ENCODE measurements at regions not wholly inside any gene's neighbourhood (a gene's known extent, or its start where the extent isn't known, plus 50 kb on each side); places are given as distances from the start of the nearest gene placed in this dataset.
"Not testable (repeated sequence)": the region's sequence is repeated elsewhere in the genome, so short reads cannot be mapped to it uniquely, and the experiment has no call there.

DNA sequence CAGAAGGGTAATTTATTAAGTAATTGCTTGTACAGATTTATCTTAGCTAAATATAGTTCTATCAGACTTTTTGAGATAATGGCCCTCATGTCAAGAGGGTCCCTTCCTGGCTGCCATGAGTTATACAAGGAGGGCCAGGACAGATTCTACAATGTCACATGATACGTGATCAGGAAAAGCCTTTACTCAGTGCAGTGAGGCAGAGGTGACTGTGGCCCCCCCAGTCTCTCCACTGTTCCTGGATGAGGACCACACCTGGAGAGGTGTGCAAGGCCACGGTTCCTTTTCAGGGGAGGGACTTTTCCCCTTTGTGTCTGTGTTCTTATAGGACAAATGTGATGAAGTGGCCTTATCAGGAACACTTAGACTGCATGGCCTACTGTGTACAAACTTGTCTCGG is 54.3 kb upstream of the LRCH1 start:
- ChIA-PET POLR2A (no interaction called here), CTCF (no interaction called here)
- Mint-ChIP-seq H3K36me3 (ENCODE audit: low read depth) (no peaks in the 10 kb centered on the region), H3K4me3 (no peak overlapping the region), H3K27ac (no peak overlapping the region), H3K9me3 (no peaks in the 10 kb centered on the region), H3K4me1 (no peaks in the 10 kb centered on the region), H3K27me3 (peaks cover 12% of the 10 kb centered on the region)
- DNase-seq, result no peak

DNA sequence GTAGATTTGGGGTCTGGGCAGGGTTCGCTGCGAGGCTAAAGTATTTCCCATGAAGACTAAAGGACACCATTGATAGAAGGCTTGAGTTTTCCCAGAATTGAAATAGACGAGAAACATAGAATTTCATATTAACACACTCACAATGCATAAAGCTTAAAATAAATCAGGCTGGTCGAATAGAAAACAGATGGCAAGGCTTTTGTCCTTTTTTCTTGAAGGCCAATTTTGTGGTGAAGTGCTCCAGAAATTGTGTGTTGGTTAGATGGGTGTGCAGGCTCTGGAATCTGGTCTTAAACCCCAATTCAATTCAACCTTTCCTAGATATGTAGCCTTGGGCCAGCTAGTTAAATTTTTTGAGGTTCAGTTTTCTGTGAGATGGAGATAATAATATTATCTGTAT is 56.9 kb upstream of the LRCH1 start:
- CTCF ChIA-PET, result interaction anchor here (0.7 to 1.6 kb wide), 2 partner anchors 225 to 277 kb away, joined by 3 to 4 read pairs; no protein-coding TSS in a partner anchor
- Mint-ChIP-seq H3K4me3 (no peak overlapping the region), H3K4me1 (no peaks in the 10 kb centered on the region), H3K27ac (no peak overlapping the region), H3K36me3 (ENCODE audit: low read depth) (no peaks in the 10 kb centered on the region), H3K9me3 (no peaks in the 10 kb centered on the region), H3K27me3 (peaks cover 4% of the 10 kb centered on the region)
- no peak for DNase-seq
- POLR2A ChIA-PET, result no interaction called here

DNA sequence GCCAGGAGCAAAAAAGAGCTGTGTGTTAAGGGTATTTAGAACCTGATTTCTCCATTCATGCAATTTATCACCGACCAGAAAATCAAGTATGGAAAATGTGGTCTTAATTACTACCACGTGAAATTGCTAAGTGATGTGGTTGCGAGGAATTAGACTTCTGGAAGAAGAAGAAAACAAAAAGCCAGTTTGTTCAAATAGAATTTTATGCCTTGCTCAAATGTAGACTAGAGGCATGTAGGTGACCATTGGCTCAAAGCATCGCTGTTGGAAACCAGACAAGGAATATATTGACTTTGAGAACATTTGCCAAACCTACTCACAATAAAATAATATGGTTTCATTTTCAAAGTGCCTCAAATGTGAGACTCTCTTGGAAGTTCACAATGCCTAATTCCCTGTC is 57.3 kb upstream of the LRCH1 start:
- Mint-ChIP-seq H3K9me3 (no peaks in the 10 kb centered on the region), H3K4me1 (no peaks in the 10 kb centered on the region), H3K27ac (no peak overlapping the region), H3K36me3 (ENCODE audit: low read depth) (no peaks in the 10 kb centered on the region), H3K4me3 (no peak overlapping the region), H3K27me3 (peaks cover 4% of the 10 kb centered on the region)
- DNase-seq, result no peak
- CTCF ChIA-PET, result interaction anchor here (0.7 to 1.6 kb wide), 2 partner anchors 226 to 278 kb away, joined by 3 to 4 read pairs; no protein-coding TSS in a partner anchor
- POLR2A ChIA-PET, result no interaction called here

DNA sequence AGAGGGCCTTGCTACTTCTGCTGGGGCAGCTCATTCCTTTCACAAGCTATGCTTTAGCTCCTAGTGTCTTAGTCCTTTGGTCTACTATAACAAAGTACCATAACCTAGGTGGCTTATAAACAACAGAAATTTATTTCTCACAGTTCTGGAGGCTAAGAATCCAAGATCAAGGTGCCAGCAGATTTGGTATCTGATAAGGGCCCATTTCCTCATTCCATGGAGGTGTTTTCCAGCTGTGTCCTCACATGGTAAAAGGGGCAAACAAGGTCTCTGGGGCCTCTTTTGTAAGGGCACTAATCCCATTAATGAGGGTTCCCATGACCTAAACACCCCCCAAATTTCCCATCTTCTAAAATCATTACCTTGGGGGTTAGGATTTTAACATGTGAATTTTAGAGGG is 57.9 kb upstream of the LRCH1 start:
- POLR2A ChIA-PET, result no interaction called here
- CTCF ChIA-PET, result interaction anchor here (1.6 to 1.9 kb wide), 3 partner anchors 57 to 226 kb away, joined by 4 to 10 read pairs (median 5); no protein-coding TSS in a partner anchor
- Mint-ChIP-seq H3K27ac (no peak overlapping the region), H3K4me1 (peaks cover under 1% of the 10 kb centered on the region), H3K9me3 (no peaks in the 10 kb centered on the region), H3K4me3 (no peak overlapping the region), H3K27me3 (peaks cover 8% of the 10 kb centered on the region), H3K36me3 (ENCODE audit: low read depth) (no peaks in the 10 kb centered on the region)
- DNase-seq, result no peak

DNA sequence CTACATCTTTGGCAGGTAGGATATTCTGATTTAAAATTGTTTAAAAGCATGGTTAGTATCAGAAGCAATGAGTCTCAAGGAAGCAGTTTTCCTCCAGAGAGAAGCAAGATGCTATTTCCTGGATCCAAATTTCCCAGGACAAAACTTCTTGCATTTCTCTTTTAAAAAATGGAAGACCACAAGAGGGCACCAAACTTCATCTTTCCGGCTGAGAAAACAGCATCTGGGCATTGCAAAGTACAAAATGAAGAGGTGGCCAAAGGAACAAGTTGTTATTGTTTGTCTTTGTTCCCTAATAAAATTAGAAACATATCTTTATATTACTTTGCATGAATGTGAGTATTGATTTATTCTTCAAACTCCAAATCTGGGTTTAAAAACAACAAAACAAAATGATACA is 60.0 kb upstream of the LRCH1 start:
- Mint-ChIP-seq H3K27me3 (peaks cover 13% of the 10 kb centered on the region), H3K4me3 (no peak overlapping the region), H3K4me1 (peaks cover 5% of the 10 kb centered on the region), H3K9me3 (no peaks in the 10 kb centered on the region), H3K36me3 (ENCODE audit: low read depth) (no peaks in the 10 kb centered on the region), H3K27ac (no peak overlapping the region)
- CTCF ChIA-PET, result no interaction called here
- DNase-seq, result no peak
- POLR2A ChIA-PET, result no interaction called here

DNA sequence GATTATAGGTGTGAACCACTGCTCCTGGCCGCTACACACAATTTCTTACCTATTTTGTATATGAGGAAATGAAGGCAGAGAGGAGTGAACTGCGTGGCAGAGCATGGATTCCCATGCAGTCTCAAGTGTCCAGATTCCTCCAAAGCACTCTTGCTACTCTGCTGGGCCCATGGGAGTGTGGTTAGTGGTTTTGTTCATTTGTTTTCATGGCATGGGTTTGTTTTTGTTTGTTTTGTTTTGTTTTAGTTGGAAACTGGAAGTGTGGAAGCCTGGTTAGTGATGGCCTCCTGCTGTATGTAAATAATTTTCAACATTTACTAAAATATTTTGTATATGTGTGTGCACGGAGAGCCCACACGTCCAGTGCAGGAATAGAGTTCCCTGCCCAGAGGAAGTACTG is 61.3 kb upstream of the LRCH1 start:
- Mint-ChIP-seq H3K27me3 (peaks cover 14% of the 10 kb centered on the region), H3K4me3 (no peak overlapping the region)
- POLR2A ChIA-PET, result no interaction called here

DNA sequence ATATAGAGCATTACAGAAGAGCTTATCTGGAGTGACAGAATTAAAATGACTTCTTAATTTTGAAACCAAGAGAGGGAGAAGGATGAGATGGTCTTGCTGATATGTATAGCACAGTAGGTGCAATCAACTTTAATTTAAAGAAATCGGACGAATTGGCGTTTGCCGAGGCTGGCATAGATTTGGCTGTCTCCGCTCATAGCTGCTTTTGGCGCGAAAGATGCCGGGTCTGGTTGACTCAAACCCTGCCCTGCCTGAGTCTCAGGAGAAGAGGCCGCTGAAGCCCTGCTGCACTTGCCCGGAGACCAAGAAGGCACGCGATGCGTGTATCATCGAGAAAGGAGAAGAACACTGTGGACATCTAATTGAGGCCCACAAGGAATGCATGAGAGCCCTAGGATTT is 62.3 kb upstream of the LRCH1 start:
- H3K27ac Mint-ChIP-seq; H3K4me1 Mint-ChIP-seq; H3K9me3 Mint-ChIP-seq; H3K4me3 Mint-ChIP-seq; H3K36me3 Mint-ChIP-seq (ENCODE audit: low read depth); DNase-seq; POLR2A ChIA-PET: not testable (repeated sequence)
- CTCF ChIA-PET, result interaction anchor here (0.6 to 1.2 kb wide), 2 partner anchors 10 to 11 kb away, joined by 3 to 4 read pairs; no protein-coding TSS in a partner anchor
- H3K27me3 Mint-ChIP-seq, result peaks cover 14% of the 10 kb centered on the region

More for the DNA sequence above, 61.3 kb upstream of the LRCH1 start:
- Mint-ChIP-seq H3K4me1 (peaks cover 5% of the 10 kb centered on the region), H3K9me3 (no peaks in the 10 kb centered on the region), H3K27ac (no peak overlapping the region), H3K36me3 (ENCODE audit: low read depth) (no peaks in the 10 kb centered on the region)
- DNase-seq, result no peak
- CTCF ChIA-PET, result interaction anchor here (0.9 to 1.1 kb wide), 2 partner anchors 229 to 230 kb away, joined by 3 to 4 read pairs; no protein-coding TSS in a partner anchor

DNA sequence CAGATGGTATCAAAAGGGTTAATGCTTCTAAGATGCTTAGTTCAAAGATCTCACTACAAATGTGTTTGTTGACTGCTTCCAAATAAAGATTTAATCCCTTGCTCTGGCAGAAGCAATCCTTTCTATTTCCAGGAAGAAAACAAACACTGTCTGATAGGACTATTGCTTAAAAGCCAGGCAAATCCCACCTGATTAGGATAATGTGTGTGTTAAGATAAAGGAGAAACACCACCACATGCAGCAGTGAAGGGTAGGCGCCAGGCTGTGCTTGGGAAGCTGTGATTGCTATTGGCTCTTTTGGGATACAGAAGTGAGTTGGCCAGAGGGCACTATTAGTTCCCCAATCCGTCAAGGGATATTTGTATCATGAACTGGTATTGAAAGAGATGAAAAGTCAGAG is 62.8 kb upstream of the LRCH1 start:
- H3K27me3 Mint-ChIP-seq, result peaks cover 14% of the 10 kb centered on the region
- H3K36me3 Mint-ChIP-seq (ENCODE audit: low read depth), result no peaks in the 10 kb centered on the region
- peaks cover 5% of the 10 kb centered on the region for H3K4me1 Mint-ChIP-seq
- ChIA-PET CTCF (interaction anchor here (1.2 kb wide), 1 partner anchor 10 kb away, joined by 3 read pairs; no protein-coding TSS in a partner anchor), POLR2A (no interaction called here)
- H3K27ac Mint-ChIP-seq, result no peak overlapping the region
- peaks cover 11% of the 10 kb centered on the region for H3K9me3 Mint-ChIP-seq
- H3K4me3 Mint-ChIP-seq, result no peak overlapping the region
- DNase-seq, result no peak

DNA sequence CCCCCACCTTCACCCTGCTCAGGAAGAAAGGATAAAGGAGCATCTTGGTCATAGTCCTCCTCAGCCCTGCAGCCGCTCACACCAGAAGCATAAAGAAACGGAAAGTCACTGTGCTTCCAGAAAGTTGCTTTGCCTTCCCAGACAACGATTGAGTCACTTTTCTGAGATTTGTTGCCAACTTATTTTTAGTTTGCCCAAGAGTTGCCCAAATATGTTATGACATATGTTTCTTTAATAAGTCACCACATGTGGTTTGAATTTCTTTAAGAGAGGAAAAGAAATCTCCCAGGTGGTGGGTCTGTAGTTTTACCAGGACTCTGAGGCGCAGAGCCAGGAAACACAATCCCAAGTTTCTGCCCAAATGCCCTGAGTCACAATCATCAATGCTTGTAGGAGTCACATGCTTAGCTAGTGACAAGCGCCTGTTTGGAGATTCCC is 63.4 kb upstream of the LRCH1 start:
- peaks cover 15% of the 10 kb centered on the region for H3K9me3 Mint-ChIP-seq
- H3K27ac Mint-ChIP-seq, result no peak overlapping the region
- ChIA-PET POLR2A (no interaction called here), CTCF (interaction anchor here (1.2 kb wide), 1 partner anchor 10 kb away, joined by 3 read pairs; no protein-coding TSS in a partner anchor)
- H3K4me1 Mint-ChIP-seq, result peaks cover 5% of the 10 kb centered on the region
- H3K27me3 Mint-ChIP-seq, result peaks cover 11% of the 10 kb centered on the region
- peaks cover under 1% of the 10 kb centered on the region for H3K36me3 Mint-ChIP-seq (ENCODE audit: low read depth)
- H3K4me3 Mint-ChIP-seq, result no peak overlapping the region
- no peak for DNase-seq

DNA sequence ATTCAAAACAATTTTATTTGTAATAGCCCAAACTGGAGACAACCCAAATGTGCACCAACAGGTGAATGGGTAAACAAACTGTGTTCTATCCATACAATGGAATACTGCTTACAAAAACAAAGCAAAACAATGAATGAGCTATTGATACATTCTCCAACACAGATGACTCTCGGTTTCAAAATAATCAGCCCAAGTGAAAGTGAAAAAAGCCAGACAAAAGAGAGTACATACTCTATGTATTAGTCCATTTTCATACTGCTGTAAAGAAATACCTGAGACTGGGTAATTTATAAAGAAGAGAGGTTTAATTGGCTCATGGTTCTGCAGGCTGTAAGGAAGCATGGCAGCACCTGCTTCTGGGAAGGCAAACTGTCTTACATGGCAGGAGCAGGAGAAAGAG is 65.2 kb upstream of the LRCH1 start:
- POLR2A ChIA-PET, result no interaction called here
- Mint-ChIP-seq H3K27me3 (peaks cover 10% of the 10 kb centered on the region), H3K27ac (no peak overlapping the region), H3K4me1 (peaks cover 5% of the 10 kb centered on the region), H3K9me3 (peaks cover 18% of the 10 kb centered on the region), H3K36me3 (ENCODE audit: low read depth) (peaks cover 2% of the 10 kb centered on the region), H3K4me3 (no peak overlapping the region)
- DNase-seq, result no peak
- CTCF ChIA-PET, result no interaction called here

DNA sequence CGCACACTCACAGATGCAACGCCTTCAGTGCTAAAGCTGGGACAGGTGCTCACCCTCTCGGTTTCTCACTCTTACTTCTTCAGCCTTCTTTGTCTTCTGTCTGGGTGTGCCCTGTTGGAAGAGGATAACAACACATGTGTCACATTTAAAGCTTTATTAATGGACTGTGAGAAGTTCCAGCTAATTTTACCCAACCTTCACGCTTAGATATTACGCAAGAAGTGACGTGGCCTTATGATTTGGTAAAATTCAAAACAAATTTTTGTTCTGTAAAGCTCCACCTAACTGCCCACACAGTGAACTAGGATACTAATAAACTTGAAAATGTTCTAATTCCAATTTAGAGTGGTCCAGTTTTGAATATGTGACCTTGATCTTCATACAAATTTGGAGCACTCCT is 66.7 kb upstream of the LRCH1 start:
- Mint-ChIP-seq H3K36me3 (ENCODE audit: low read depth) (peaks cover 2% of the 10 kb centered on the region), H3K27me3 (peaks cover 10% of the 10 kb centered on the region), H3K4me3 (no peak overlapping the region), H3K9me3 (peaks cover 18% of the 10 kb centered on the region), H3K4me1 (peaks cover 5% of the 10 kb centered on the region), H3K27ac (no peak overlapping the region)
- no peak for DNase-seq
- ChIA-PET POLR2A (no interaction called here), CTCF (no interaction called here)

DNA sequence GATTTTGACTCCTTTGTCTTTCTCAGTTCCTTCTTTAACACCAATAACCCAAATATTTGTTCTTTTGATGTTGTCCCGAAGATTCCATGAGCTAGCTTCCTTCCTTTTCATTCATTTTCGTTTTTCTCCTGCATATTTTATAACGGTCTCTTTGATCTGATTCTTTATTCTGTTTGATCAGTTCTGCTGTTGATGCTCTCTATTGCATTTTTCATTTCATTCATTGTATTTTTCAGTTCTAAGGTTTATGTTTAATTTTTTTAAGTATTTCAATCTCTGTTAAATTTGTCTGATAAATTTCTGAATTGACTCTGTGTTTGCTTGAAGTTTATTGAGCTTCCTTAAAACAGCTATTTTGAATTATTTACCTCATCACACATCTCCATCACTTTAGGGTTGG is 68.4 kb upstream of the LRCH1 start:
- H3K9me3 Mint-ChIP-seq, result peaks cover 18% of the 10 kb centered on the region
- peaks cover 6% of the 10 kb centered on the region for H3K27me3 Mint-ChIP-seq
- CTCF ChIA-PET, result interaction anchor here (0.7 kb wide), 1 partner anchor 190 kb away, joined by 3 read pairs; no protein-coding TSS in a partner anchor

DNA sequence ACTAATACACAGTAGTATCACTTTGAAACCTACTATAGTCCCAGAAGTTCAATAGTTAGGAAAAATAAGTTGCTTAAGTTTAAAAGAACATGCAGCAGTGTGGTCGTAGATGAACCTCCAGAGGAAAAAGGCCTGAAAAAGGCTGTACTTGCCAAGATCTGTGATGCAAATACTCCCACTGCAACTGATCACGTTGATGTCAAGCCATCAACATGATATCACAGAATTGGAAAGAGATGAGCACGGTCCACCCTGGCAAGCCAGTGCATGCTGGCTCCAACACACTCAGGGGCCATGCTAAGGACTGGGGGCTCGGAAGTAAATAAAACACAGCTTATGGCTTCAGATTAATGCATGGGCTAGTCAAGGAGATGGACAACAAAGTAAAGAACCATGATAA is 71.8 kb upstream of the LRCH1 start:
- H3K27me3 Mint-ChIP-seq, result peaks cover 3% of the 10 kb centered on the region
- no peaks in the 10 kb centered on the region for H3K4me1 Mint-ChIP-seq
- peaks cover 2% of the 10 kb centered on the region for H3K36me3 Mint-ChIP-seq (ENCODE audit: low read depth)
- no peak for DNase-seq
- no peak overlapping the region for H3K27ac Mint-ChIP-seq
- ChIA-PET POLR2A (no interaction called here), CTCF (no interaction called here)
- H3K9me3 Mint-ChIP-seq, result peaks cover 13% of the 10 kb centered on the region
- no peak overlapping the region for H3K4me3 Mint-ChIP-seq

More for the DNA sequence above, 68.4 kb upstream of the LRCH1 start:
- H3K27ac Mint-ChIP-seq, result no peak overlapping the region
- POLR2A ChIA-PET, result no interaction called here
- H3K36me3 Mint-ChIP-seq (ENCODE audit: low read depth), result peaks cover 2% of the 10 kb centered on the region
- no peak overlapping the region for H3K4me3 Mint-ChIP-seq
- peaks cover 2% of the 10 kb centered on the region for H3K4me1 Mint-ChIP-seq
- no peak for DNase-seq

DNA sequence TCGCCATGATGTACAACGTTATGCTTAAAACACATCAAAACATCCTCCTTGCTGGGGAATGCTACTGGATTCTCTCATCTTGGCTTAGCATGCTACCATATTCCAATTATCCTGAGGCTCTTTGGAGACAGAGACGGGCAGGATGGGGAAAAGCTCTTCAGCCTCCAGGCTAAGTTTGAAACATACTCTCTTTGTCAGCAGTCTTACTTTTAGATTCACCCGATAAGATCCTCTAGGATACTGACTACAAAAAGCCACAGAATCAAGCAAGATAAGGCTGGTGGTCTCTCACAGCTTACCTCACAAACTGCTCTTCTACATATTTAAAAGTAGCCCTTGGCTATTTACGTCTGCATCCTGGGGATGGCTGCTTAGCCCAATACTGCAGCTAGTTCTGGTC is 72.8 kb upstream of the LRCH1 start:
- ChIA-PET CTCF (interaction anchor here (0.7 kb wide), 1 partner anchor 10 kb away, joined by 3 read pairs; no protein-coding TSS in a partner anchor), POLR2A (no interaction called here)
- H3K27me3 Mint-ChIP-seq, result peaks cover 3% of the 10 kb centered on the region
- H3K36me3 Mint-ChIP-seq (ENCODE audit: low read depth), result peaks cover 2% of the 10 kb centered on the region
- H3K4me3 Mint-ChIP-seq, result no peak overlapping the region
- H3K4me1 Mint-ChIP-seq, result no peaks in the 10 kb centered on the region
- H3K27ac Mint-ChIP-seq, result no peak overlapping the region
- no peak for DNase-seq
- peaks cover 7% of the 10 kb centered on the region for H3K9me3 Mint-ChIP-seq

All from activated CD4-positive, alpha-beta memory T cell treated with anti-CD3 and anti-CD28 coated beads, Interleukin-2, amount 10 ng/mL, durations not matched to agents 7 days and 5 days (primary cell).